ENCODE measurements at regions not wholly inside any gene's neighbourhood (a gene's known extent, or its start where the extent isn't known, plus 50 kb on each side); places are given as distances from the start of the nearest gene placed in this dataset.

- TF ChIP-seq CTCF (IDR thresholded peaks at IDR 0.05) (no peak), POLR2A (IDR thresholded peaks at IDR 0.05) (no peak)
Measured at GRCh38 chr3:147328711-147329110, 77.6 kb downstream of the ZIC4 start.

Measured in Peyer's patch (tissue), 4 donors.